Amniotic stem cell (primary cell): ENCODE measurements at regions not wholly inside any gene's neighbourhood (a gene's known extent, or its start where the extent isn't known, plus 50 kb on each side); places are given as distances from the start of the nearest gene placed in this dataset.

Experiments used
- DNase-seq: peaks from one replicate; lab custom pipeline; 2025; lab: John Stamatoyannopoulos, UW

DNA sequence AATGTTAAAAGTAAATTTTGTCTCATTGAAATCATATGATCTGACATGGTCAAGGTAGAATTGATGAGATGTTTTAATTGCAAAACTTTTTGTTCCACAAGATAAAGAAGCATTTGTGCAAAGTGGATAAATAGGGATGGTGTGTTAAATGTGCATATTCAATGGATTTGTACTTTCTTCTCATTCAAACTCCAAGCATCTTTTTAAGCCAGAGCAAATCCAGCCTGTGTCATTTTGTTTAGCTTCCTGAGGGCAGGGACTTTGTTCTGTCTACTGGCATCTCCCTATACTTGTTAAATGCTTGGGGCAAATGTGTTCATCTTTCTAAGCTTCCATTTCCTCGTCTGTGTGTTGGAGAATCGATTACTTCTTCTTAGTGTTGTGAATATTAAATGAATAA is 200.3 kb downstream of the SLIT2 start:
- DNase-seq, result no peak

DNA sequence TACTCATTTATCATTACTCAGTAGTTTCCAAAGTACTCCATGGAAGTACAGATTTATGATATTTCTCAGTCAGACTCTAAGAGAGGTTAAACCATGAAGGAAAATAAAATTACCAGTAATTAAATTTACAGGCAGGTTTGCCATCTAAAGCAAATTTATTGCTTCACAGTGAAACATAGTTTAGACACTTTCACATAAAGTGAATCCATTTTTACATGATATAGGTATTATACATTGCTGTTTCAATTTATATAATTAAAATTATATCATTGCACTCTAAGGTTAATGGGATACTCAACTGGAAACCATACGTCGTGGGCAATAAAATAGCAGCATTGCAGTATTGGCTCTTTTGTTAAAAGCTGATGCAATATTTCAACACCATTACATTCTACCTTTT is 202.8 kb downstream of the SLIT2 start:
- DNase-seq, result no peak

DNA sequence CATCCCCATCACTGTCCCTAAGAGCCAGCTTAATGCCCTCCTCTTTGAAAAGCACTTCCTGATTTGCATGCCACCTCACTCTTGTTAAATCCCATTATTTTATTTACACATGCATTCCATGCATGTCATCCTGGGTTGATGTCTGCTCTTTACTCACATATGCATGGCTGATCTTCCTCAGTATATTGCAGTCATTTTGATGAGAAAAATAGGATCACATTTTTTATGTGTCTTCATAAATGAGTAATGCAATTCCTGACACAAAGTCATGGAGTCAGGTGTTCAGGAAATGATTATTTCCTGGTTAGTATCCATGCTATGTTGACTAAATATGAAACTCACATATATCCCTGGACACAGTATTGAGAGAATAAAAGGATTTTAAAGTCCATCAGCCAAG is 204.7 kb downstream of the SLIT2 start:
- DNase-seq, result no peak

DNA sequence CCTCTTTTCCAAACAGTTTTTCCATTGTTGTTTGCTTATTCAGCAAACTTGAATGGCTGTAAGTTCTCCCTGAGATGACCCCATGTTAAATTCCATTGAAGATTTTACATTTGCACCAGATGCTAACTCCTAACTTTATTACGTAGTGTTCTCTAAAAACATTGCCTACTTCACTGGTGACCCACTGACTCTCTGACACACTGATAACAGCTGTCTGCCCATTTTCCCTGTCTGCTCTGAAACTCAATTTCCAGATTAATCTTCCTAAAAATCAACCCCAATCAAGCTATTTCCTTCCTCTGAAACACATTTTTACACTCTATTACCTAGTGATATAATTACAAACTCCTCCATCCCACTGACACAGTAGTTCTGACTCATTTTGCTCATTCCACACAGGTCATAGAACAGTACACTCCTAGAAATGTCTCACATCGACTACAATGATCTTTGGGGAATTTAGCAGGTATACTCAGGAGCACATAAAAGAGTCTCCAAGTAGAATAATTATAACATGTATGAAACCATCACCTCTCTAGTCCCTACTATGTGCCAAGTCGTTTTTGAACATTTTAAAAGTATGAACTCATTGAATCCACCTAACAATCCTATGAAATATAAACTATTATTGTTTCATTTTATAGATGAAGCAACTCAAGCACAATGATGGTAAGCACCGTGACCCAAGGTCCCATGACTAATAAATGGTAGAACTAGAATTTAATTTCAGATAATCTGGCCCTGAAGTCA is 210.9 kb downstream of the SLIT2 start:
- DNase-seq, result no peak

DNA sequence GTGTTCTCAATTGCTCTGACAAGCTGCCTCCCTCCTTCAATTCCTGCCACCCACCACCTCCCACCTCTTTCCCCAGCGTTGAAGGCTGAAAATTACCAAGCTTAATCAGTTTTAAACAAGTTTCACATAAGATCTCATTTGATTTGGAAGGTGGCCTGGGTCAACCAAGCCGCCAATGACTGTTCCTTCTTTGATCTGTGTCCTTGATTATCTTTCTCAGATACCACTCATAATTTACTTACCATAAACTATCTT is 211.4 kb downstream of the SLIT2 start:
- DNase-seq, result no peak

DNA sequence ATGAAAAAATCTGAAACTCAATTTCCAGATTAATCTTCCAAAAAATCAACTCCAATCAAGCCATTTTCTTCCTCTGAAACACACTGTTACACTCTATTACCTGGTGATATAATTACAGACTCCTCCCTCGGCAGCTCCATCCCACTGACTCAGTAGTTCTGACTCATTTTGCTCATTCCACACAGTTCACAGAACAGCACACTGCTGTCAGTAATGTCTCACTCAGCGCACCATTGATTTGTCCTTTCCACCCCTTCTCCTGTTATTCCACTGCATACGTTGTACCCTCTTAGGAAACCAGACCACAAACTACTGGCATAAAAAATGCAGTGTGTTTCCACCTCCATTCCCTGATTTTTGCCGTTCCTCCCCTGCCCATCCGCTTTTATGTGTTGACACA is 212.7 kb downstream of the SLIT2 start:
- DNase-seq, result peak; percentile 39

DNA sequence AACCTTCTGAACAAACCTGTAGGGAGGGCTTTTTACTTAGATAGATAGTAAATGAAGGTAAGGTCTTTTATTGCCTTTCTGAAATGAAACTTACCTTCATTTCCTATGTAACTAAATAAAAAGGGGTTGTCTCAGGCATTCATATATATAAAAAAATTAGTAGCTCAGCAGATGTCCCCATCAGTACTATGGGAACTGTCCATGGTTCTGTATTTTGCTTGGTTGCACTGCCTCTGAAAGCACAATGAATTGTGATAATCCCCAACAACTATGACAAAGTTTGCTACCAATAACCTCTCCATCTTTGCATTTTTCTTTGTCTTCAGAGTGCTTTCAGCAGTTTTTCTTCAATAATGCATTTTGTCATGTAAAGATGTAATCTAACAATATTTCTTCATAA is 222.4 kb downstream of the SLIT2 start:
- no peak for DNase-seq

DNA sequence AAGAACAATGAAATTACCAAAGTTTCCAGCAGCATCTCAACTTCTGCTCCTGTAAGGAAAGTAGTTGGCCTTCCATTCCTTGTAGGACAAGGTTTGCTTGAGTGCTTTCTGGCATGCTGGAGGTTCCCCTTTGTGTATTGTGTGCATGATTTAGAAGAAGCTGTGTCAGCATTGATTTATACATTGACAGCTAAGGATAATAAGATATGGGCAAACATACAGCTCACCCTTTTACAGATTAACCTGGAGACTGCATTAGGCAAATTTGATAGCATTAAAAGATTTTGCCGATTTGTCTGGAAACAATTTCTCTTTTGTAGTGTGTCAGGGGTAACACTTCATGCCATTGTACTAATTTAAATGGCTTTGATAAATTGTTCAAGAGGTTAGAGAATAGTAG is 221.8 kb upstream of the PACRGL start:
- no peak for DNase-seq

DNA sequence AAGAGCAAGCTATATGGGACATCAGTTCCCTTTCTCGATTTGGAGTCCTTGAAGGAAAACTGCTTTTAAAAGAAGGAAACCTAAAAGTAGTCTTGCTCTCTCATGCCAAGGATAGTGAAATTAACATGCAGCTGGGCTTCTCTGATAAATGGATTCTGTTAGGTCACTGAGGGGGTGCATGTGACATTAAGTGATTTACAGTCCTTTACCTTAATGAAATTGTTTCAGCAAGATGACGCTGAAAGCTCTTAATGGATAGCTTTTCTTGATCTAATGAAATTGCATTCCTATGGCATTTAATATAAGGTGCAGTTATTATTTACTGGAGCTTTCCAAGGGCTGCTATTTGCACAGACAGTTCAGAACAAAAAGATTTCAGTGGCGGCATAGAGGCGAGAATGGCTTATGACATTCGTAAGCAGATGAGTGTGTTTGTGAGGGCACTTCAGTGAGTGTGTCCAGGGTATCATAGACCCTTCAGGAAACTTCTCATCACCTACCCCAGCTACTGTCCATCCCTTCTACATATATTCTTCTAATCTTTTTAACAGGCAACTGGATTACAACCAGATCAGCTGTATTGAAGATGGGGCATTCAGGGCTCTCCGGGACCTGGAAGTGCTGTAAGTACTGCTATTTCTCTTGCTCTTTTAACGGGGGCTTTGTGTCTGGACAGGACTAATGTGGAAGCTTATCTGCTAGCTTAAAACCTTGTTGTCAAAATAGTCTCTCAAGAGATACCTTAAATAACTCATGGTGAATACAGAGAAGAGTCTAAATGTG is 219.9 kb upstream of the PACRGL start:
- DNase-seq, result no peak

DNA sequence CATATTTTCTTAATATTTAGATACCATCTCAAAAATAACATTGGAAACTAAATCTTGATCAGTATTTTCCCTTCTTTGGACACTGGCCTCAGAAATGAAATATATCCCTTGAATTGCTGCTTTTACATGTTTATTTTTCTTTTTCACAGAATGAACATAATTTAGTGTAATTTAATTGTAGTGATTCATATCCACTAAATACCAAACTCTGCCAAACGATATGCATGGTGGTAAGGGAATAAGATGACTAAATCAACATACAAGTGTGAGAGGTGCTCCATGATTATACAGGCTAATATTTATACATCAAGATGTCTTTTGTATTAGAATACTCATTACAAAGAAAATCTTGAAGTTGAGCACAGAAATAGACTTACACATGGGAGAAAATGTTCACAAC is 216.8 kb upstream of the PACRGL start:
- DNase-seq, result no peak

DNA sequence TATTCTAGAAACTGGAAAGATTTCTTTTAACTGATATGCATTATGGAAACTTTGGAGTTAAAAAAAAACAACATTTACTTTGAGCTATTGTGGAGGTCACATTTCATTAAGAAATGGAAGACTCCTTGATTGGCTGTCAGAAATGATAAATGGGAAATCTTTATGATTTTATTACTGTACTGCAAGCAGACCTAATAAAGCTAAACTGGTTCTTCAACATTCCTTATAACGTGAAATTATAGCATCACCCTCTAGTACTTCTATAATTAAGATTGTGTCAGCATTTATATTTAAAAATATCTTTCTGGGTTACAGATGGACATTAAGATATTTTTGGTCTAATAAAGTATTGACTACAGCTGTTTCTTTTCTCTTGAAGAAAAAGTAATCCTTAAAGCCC is 213.8 kb upstream of the PACRGL start:
- DNase-seq, result no peak

DNA sequence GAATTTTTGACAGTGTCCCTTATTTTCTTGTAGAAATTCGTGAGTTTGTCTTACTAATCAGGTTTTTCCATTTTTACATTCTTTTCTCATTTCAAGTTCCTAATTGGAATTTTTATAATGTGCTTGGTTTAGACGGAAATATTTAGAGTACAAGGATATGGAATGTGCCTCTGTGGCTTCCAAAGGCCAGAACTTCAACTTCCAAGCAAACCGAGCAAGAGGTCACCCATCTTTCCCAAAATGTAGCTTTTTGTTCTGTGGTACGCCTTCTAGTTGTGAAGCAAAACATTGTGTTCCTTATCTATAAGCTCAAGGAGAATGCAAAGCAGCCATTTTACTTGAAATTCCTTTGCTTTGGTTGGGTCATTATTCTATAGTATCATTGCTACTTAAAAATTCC is 212.8 kb upstream of the PACRGL start:
- DNase-seq, result no peak

DNA sequence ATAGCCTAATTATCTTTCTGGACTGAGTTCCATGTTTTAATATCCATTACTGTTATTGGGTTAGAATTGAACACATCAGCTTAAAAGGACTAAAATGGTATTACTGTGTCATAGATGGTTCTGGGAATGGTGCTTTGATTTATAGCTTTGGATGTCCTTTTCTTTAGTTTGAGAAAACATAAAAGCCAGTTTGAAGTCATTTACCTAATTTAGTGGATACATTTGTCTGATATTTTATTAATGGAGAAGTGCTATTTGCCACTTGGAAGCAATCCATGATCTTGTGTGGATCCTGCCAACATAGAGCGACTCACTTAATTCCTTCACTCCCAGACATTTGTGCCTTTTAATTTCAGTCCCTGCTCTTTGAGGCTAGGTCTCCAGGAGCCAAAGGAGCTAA is 212.4 kb upstream of the PACRGL start:
- DNase-seq, result no peak

DNA sequence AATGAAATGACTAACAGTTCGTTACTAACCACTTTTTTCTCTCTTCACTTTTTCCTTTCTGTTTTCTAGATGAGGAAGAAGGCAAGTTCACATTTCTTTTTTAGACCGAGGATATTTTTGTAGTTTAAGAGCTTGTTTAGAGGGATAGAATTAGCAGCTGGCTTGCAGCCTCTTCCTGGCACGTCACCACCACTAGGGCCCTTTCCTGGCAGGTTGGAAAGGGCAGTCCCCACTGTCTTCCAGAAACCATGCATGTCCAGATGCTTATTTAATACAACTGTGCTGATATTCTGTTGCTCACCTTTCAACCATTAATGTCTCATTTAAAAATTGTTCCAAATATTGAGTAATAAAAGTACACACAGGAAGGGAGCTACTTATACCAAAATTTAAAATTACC is 209.5 kb upstream of the PACRGL start:
- no peak for DNase-seq

DNA sequence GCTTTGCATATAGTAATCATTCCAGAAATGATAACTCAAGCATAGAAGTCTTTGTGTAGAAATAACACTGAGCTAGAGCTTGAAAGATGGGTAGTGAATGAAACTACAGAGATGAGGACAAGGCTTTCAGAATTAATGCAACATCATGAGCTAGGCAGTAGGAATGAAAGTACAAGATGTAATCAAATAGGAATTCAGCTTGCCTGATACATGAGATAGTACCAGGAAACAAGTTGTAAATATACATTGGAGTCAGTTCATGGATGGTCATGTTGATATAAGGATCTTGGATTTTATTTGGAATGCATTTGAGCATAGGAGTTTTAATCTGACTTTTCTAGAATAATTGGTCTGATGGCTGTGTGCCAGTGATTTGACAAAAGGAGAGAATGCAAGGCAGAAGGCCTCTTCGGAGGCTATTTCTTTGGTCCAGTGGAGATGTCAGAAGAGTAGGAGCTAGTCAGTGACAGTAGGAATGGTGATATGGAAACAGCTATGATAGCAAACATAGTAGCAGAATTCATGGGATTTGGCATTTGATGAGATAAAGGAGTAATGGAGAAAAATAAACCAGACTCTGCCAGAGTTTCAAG is 206.4 kb upstream of the PACRGL start:
- DNase-seq, result peak; percentile 30

DNA sequence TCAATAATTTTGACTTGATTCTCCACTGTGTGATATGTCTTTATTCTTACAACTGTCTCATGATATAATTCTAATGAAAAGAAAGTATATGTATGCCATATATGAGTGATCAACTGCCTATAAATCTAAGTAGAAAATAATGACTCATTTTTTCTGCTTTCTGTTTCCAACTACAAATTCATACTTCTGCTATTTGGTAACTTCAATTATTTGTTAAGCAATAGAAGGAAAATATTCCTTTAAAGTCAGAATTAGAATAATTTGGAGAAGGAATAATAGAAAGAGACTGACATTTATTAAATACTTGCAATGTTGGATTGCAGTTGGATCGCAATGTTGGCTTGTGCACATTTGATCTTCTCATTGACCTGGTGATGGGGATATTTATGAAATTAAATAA is 204.2 kb upstream of the PACRGL start:
- no peak for DNase-seq

DNA sequence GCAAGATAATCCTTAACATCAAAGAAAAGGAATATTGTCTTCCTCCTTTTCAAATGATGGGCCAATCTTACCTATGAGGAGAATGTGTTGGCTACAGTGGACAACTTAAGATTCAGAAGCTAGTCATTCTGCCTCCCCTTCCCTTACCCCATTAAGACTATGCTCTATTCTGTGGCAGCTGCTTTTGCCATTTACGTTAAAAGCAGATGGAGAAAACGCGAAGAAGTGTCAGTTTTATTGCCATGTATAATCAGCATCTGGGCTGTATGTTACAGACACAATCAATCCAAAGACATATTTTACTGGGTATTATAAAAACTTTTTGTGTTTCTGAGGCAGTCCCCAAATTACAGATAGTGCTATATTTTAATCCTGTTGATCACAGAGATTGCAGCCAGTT is 196.1 kb upstream of the PACRGL start:
- no peak for DNase-seq

DNA sequence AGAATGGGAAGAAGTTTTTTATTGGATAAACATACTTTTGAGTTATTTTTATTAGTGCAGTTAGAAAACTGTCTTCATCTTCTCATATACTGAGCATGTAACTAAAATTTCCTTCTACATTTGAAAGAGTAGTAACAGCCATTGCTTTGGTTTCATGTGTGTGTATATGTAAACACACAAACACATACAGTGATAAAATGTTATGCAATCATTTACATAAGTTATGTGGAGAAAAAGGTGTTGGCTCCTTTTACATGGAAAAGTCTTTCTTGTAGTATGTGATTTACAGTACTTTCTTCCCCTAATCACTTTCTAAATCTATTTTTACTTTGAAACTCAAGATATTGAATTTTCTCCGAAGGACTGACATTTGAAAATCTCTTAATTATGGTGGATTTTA is 194.3 kb upstream of the PACRGL start:
- DNase-seq, result no peak

DNA sequence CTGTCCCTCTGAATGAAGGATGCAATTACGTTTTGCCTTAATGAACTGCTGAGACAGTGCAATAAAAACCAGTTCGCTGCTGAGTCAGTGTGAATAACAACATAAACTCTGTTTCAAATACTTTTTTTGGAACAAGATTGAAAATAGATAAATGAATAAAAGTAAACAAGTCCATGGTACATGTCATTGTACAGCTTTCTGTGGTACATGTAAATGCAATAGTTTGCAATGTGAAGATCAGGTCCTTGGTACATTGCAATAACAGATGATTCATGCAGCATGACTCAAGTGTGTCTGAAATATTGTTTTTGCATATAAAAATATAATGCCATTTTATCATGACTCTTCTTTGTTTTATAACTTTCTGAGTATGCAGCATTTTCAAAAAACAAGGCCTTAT is 193.4 kb upstream of the PACRGL start:
- DNase-seq, result peak; percentile 19

DNA sequence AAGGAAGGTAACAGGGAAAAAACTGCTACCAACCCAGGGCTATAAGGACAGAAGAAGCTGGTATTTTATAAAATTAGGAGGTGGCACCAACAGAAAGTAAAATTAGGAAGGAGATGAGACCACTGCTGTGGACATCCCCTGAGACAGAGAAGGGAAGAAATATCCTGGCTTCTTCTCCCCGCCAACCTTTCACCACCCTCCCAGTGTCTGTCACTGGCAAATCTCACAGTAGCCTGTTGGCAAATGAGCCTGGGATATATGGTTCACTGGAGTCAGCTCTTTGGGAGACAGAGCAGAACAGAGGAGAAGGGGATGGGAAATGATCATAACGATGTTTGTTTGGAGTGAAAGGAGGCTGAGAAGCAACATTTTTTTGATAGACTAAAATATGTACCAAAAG is 190.9 kb upstream of the PACRGL start:
- no peak for DNase-seq

DNA sequence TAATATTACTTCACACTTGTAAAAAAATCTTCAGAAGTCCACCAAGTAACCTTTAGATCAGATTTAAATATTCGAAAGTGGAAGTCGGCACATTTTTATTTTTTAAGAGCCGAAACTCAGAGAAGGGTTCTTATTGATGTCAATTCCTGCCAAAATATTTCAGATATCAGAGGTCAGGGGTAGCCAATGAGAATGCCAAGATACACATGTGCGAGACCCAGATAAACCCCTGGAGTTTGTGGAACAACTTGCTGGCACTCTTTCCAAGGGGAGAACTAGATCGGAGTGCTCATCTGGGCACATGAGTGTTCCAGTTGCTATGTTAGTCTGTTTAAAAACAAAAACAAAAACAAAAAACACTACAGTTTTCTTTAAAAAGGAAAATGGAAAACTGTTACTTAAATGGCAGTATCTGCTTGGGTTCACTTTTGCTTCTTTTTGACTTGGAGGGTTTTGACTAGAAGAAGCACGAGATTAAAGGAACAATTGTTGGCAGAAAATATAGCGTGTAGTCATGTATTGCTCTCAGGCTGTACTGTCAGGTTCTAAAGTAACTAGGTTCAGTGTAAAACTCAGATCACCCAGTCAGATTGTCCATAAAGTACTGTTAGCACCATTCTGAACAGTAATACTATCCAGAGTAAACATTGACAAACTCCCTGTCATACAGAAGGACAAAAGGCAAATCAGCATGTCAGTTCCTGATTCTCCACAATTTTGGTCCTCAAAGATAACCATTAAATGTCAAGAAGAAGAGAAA is 188.0 kb upstream of the PACRGL start:
- DNase-seq, result no peak

DNA sequence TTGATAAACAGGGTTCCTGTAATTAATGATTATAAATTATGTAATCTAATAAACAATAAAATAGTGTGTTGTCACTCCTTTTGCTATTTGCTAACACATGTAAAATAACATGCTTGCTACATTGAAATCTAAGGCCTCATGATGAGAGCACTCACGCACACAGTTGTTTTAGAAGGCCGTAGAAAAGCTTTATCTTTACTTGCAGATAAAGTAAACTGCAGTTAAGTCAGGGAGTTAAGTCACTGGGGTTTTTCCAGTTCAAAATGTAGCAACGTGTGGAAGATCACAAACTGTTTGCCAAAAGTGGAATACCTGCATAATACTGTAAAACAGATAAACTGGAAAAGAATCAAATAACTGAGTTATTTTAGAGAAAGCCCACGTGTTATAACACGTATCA is 187.3 kb upstream of the PACRGL start:
- no peak for DNase-seq

DNA sequence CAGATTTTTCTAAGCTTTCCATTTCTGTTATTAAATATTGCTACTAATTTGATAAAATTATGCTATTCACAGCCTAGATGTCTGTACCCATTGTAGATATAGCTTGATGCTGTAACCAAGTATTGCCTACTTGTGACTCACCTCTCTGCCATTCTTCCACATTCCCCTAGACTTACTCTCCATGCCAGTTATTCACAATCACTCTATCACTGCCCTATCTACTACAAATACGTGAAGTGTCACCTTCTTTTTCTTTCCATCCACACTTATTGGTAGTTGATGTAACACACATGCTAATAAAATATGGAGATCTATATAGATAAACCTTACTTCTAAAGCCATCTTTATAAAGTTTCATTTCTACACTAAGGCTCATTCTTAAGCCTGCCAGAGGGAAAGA is 179.4 kb upstream of the PACRGL start:
- peak; percentile 21 for DNase-seq
